Endodermal cell (in vitro differentiated cells): ENCODE measurements at regions not wholly inside any gene's neighbourhood (a gene's known extent, or its start where the extent isn't known, plus 50 kb on each side); places are given as distances from the start of the nearest gene placed in this dataset.
"Not testable (repeated sequence)": the region's sequence is repeated elsewhere in the genome, so short reads cannot be mapped to it uniquely, and the experiment has no call there.

Experiments
- DNase-seq: peaks from one replicate; pipeline ENCODE4 v3.0.0-alpha.2; 2017
- H3K27ac ChIP-seq: 2 replicates; pipeline ENCODE4 v1.5.1; 2013; ENCODE audit warnings: mild to moderate bottlenecking, low read depth, low read length, moderate library complexity
- H3K27me3 ChIP-seq: 2 replicates; pipeline ENCODE4 v1.6.1; 2013; ENCODE audit warnings: mild to moderate bottlenecking, low read length, moderate library complexity; ENCODE audit not compliant: insufficient read depth, control insufficient read depth, poor library complexity, severe bottlenecking
- H3K36me3 ChIP-seq: 2 replicates; pipeline ENCODE4 v1.7.0; 2013; ENCODE audit warnings: mild to moderate bottlenecking, low read length, moderate library complexity; ENCODE audit not compliant: control insufficient read depth, insufficient read depth
- H3K4me1 ChIP-seq: one replicate; pipeline ENCODE4 v1.7.0; 2013; ENCODE audit warnings: low read length; ENCODE audit not compliant: control insufficient read depth, insufficient read depth
- H3K4me3 ChIP-seq: 2 replicates; pipeline ENCODE4 v1.5.1; 2013; ENCODE audit warnings: mild to moderate bottlenecking, low read length, moderate library complexity
- H3K9ac ChIP-seq: 2 replicates; pipeline ENCODE4 v1.6.1; 2013; ENCODE audit warnings: mild to moderate bottlenecking, low read length, moderate library complexity; ENCODE audit not compliant: poor library complexity, severe bottlenecking; ENCODE audit errors: extremely low read depth
- H3K9me3 ChIP-seq: 2 replicates; pipeline ENCODE4 v1.6.1; 2013; ENCODE audit warnings: mild to moderate bottlenecking, low read length, moderate library complexity; ENCODE audit not compliant: control insufficient read depth
- H3K27ac Mint-ChIP-seq: 2 replicates; pipeline ENCODE4 v1.8.0; 2020; ENCODE audit warnings: mixed read lengths
- H3K27me3 Mint-ChIP-seq: 2 replicates; pipeline ENCODE4 v1.8.0; 2021; ENCODE audit warnings: mild to moderate bottlenecking, mixed read lengths; ENCODE audit not compliant: insufficient read depth
- H3K36me3 Mint-ChIP-seq: 2 replicates; pipeline ENCODE4 v1.8.0; 2020; ENCODE audit warnings: low read depth, mixed read lengths
- H3K4me1 Mint-ChIP-seq: 2 replicates; pipeline ENCODE4 v1.8.0; 2020; ENCODE audit warnings: mixed read lengths
- H3K4me3 Mint-ChIP-seq: 2 replicates; pipeline ENCODE4 v1.8.0; 2020; ENCODE audit warnings: mild to moderate bottlenecking, moderate library complexity, mixed read lengths
- H3K9me3 Mint-ChIP-seq: 2 replicates; pipeline ENCODE4 v1.8.0; 2020; ENCODE audit warnings: mild to moderate bottlenecking, mixed read lengths
- CTCF ChIP-seq: fragments of 200-600 bp; sonication (generic); conservative IDR thresholded peaks from 2 replicates; pipeline ENCODE4 v1.5.0; 2021; ENCODE audit warnings: antibody characterized with exemption, mild to moderate bottlenecking
- WGBS, 2 experiments: methylation state at CpG; one replicate each; pipeline versions ENCODE4 v1.1.5 to v1.1.7; 2013; ENCODE audit warnings: missing lambda C conversion rate in 2 of 2, mixed read lengths in 1 of 2; ENCODE audit not compliant: insufficient coverage in 1 of 2, insufficient read length in 1 of 2; 5-methylcytosine and 5-hydroxymethylcytosine counted together

- H3K9me3 ChIP-seq = peaks cover 5% of the 10 kb centered on the region
- Mint-ChIP-seq H3K4me3 (no peak overlapping the region), H3K36me3 (peaks cover under 1% of the 10 kb centered on the region), H3K27ac (no peak overlapping the region), H3K4me1 (no peaks in the 10 kb centered on the region), H3K27me3 (no peaks in the 10 kb centered on the region), H3K9me3 (peaks cover under 1% of the 10 kb centered on the region)
- DNase-seq = no peak
- no peaks in the 10 kb centered on the region for H3K36me3 ChIP-seq
- H3K4me3 ChIP-seq = no peak overlapping the region
- H3K27ac ChIP-seq = no peak overlapping the region
- no peak overlapping the region for H3K9ac ChIP-seq
- no peaks in the 10 kb centered on the region for H3K4me1 ChIP-seq
- no peaks in the 10 kb centered on the region for H3K27me3 ChIP-seq
- WGBS, 2 experiments = 70 to 100% methylated on average over 1 of the region's 1 CpG
- TF ChIP-seq CTCF = no peak
These were observed 304.4 kb upstream of the ZC3H15 start for GRCh38 chr2:186181625-186182024.

GRCh38 chr2:186182366-186182765 is 303.7 kb upstream of the ZC3H15 start:
- not testable (repeated sequence) for H3K4me1 ChIP-seq, DNase-seq, H3K4me3 ChIP-seq, H3K36me3 Mint-ChIP-seq, H3K27me3 ChIP-seq, H3K27ac Mint-ChIP-seq, H3K9me3 ChIP-seq, H3K27ac ChIP-seq, H3K36me3 ChIP-seq, H3K27me3 Mint-ChIP-seq, H3K4me1 Mint-ChIP-seq, H3K9me3 Mint-ChIP-seq, H3K9ac ChIP-seq, H3K4me3 Mint-ChIP-seq
- WGBS, 2 experiments = 90 to 92% methylated on average over 7 to 9 of the region's 10 CpGs

- no peak overlapping the region for H3K27ac Mint-ChIP-seq
- H3K27me3 ChIP-seq = no peaks in the 10 kb centered on the region
- H3K27me3 Mint-ChIP-seq = no peaks in the 10 kb centered on the region
- peaks cover 5% of the 10 kb centered on the region for H3K9me3 Mint-ChIP-seq
- H3K36me3 ChIP-seq = no peaks in the 10 kb centered on the region
- H3K4me1 Mint-ChIP-seq = no peaks in the 10 kb centered on the region
- H3K9ac ChIP-seq = no peak overlapping the region
- peaks cover 2% of the 10 kb centered on the region for H3K36me3 Mint-ChIP-seq
- no peak overlapping the region for H3K4me3 ChIP-seq
- H3K4me1 ChIP-seq = no peaks in the 10 kb centered on the region
- peaks cover 7% of the 10 kb centered on the region for H3K9me3 ChIP-seq
- no peak for DNase-seq
- H3K4me3 Mint-ChIP-seq = no peak overlapping the region
- 87 to 92% methylated on average over 2 to 3 of the region's 3 CpGs for WGBS, 2 experiments
- TF ChIP-seq CTCF = no peak
- H3K27ac ChIP-seq = no peak overlapping the region
These were observed 302.7 kb upstream of the ZC3H15 start for GRCh38 chr2:186183406-186183805.

GRCh38 chr2:186187854-186188253 is 298.2 kb upstream of the ZC3H15 start:
- no peak overlapping the region for H3K27ac ChIP-seq
- Mint-ChIP-seq H3K4me1 (no peaks in the 10 kb centered on the region), H3K9me3 (peaks cover 5% of the 10 kb centered on the region), H3K36me3 (peaks cover 2% of the 10 kb centered on the region), H3K27me3 (no peaks in the 10 kb centered on the region), H3K4me3 (no peak overlapping the region), H3K27ac (no peak overlapping the region)
- no peak overlapping the region for H3K4me3 ChIP-seq
- DNase-seq = no peak
- TF ChIP-seq CTCF = no peak
- no peaks in the 10 kb centered on the region for H3K27me3 ChIP-seq
- peaks cover 7% of the 10 kb centered on the region for H3K9me3 ChIP-seq
- H3K36me3 ChIP-seq = no peaks in the 10 kb centered on the region
- no peaks in the 10 kb centered on the region for H3K4me1 ChIP-seq
- H3K9ac ChIP-seq = no peak overlapping the region
